ENCODE measurements at regions not wholly inside any gene's neighbourhood (a gene's known extent, or its start where the extent isn't known, plus 50 kb on each side); places are given as distances from the start of the nearest gene placed in this dataset.

DNA sequence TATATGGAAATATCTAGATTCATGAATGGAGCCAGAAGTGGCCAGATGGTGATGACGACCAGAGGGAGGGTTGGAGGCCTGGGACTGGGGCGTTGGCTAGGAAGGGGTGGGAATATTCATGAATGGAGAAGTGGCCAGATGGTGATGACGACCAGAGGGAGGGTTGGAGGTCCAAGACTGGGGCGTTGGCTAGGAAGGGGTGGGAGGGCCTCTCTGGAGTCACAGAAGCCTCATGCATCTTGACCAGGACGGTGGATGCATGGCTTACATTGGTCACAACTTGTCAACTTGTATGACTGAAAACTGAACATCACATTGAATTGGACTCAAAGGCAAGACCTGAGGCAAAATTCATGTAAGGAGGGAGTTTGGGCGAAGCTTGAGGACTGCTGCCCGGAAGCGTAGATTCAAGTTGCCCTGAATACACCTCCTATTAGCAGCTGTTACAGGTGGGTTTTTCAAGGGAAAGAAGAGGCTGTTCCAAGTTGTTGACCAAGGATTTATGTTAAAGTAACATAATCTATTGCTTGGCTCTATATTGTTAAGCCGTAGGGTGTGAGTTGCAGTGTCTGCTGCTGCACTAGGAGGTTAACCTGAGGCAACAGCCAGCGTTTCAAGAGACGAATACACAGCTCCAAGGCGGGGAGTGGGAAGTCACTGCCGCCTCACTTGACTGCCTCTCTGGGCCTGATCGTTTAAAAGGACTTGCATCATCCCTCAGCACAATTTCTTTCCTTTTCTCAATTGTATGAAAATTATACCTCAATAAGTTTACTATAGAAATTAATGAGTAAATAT lies 55.1 kb upstream of the FAM20C start:
- TF ChIP-seq, protein P1, sequence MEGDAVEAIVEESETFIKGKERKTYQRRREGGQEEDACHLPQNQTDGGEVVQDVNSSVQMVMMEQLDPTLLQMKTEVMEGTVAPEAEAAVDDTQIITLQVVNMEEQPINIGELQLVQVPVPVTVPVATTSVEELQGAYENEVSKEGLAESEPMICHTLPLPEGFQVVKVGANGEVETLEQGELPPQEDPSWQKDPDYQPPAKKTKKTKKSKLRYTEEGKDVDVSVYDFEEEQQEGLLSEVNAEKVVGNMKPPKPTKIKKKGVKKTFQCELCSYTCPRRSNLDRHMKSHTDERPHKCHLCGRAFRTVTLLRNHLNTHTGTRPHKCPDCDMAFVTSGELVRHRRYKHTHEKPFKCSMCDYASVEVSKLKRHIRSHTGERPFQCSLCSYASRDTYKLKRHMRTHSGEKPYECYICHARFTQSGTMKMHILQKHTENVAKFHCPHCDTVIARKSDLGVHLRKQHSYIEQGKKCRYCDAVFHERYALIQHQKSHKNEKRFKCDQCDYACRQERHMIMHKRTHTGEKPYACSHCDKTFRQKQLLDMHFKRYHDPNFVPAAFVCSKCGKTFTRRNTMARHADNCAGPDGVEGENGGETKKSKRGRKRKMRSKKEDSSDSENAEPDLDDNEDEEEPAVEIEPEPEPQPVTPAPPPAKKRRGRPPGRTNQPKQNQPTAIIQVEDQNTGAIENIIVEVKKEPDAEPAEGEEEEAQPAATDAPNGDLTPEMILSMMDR (conservative IDR thresholded peaks at IDR 0.05 in 1 of 2, IDR thresholded peaks at IDR 0.05 in 1 of 2; ENCODE audit: extremely low read depth in 1 of 2, insufficient read depth in 1 of 2, low read depth in 1 of 2, low read length in 2 of 2), result no peak
- no peak for TF ChIP-seq EZH2 (IDR thresholded peaks at IDR 0.05; ENCODE audit: borderline replicate concordance, low read length)

Measured in mammary epithelial cell (primary cell).